ENCODE measurements at regions not wholly inside any gene's neighbourhood (a gene's known extent, or its start where the extent isn't known, plus 50 kb on each side); places are given as distances from the start of the nearest gene placed in this dataset.

DNA sequence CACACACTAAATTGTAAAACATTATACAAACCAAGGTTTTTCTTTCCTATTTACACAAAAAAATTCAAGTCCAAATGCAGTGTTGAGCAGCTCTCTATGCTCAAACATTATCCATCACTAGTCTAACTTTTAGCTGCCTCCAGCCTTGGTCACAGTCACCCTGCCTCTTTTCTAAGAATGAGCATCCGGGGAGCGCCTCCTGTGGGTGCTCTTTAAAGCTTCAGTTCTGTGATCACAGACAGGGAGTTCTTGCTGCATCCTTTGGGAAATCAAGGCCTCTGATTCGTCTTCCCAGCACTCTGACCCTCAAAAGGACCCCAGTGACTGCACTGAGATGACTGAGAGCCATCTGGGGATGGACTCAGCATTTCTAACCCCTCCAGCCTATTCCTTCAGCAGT lies 289.6 kb downstream of the SEC61B start:
- TF ChIP-seq, protein P1, sequence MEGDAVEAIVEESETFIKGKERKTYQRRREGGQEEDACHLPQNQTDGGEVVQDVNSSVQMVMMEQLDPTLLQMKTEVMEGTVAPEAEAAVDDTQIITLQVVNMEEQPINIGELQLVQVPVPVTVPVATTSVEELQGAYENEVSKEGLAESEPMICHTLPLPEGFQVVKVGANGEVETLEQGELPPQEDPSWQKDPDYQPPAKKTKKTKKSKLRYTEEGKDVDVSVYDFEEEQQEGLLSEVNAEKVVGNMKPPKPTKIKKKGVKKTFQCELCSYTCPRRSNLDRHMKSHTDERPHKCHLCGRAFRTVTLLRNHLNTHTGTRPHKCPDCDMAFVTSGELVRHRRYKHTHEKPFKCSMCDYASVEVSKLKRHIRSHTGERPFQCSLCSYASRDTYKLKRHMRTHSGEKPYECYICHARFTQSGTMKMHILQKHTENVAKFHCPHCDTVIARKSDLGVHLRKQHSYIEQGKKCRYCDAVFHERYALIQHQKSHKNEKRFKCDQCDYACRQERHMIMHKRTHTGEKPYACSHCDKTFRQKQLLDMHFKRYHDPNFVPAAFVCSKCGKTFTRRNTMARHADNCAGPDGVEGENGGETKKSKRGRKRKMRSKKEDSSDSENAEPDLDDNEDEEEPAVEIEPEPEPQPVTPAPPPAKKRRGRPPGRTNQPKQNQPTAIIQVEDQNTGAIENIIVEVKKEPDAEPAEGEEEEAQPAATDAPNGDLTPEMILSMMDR (IDR thresholded peaks at IDR 0.05; ENCODE audit: low read depth, low read length, poor library complexity, severe bottlenecking): no peak
- TF ChIP-seq EZH2phosphoT487 (IDR thresholded peaks at IDR 0.05; ENCODE audit: borderline replicate concordance, low read length): no peak

All from DOHH2 (cell line).